ENCODE measurements at regions not wholly inside any gene's neighbourhood (a gene's known extent, or its start where the extent isn't known, plus 50 kb on each side); places are given as distances from the start of the nearest gene placed in this dataset.

DNA sequence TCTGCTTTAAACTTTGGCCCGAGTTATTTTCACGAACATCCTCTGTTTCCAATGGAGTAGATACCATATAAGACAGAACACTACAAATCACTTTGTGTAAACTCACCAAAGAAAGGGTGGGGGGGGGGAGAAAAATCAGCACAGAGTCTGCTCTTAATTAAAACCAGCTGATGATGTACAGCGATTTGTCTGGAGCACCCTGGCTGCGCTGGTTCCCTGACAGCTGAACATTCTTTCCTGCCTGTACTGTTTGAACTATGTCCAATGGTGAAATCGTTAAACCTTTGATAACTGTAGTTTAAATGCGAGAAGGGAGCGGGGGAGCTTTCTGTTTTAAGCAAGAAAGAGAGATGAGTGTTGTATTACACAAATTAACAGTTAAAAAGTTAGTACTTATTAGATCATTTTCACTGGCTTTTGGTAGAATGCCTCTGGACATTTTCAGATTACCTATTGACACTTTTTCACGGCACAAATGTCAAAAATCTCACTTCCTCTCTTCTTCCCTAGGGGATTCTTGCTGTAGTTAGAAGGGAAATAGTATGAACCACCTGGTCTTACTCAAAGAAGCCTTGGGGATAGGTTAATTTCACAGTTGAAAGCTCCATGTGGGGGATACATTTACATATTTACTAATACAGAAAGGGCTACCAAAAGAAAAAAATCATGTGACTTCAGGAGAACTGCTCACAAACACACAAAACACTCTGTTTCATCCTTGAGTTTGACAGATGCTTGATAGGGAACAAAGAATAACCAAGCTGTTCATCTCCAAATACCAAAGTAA lies 140.2 kb upstream of the RUNX1 start:
- TF ChIP-seq, protein P1, sequence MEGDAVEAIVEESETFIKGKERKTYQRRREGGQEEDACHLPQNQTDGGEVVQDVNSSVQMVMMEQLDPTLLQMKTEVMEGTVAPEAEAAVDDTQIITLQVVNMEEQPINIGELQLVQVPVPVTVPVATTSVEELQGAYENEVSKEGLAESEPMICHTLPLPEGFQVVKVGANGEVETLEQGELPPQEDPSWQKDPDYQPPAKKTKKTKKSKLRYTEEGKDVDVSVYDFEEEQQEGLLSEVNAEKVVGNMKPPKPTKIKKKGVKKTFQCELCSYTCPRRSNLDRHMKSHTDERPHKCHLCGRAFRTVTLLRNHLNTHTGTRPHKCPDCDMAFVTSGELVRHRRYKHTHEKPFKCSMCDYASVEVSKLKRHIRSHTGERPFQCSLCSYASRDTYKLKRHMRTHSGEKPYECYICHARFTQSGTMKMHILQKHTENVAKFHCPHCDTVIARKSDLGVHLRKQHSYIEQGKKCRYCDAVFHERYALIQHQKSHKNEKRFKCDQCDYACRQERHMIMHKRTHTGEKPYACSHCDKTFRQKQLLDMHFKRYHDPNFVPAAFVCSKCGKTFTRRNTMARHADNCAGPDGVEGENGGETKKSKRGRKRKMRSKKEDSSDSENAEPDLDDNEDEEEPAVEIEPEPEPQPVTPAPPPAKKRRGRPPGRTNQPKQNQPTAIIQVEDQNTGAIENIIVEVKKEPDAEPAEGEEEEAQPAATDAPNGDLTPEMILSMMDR (IDR thresholded peaks at IDR 0.05) = no peak

GRCh38 chr21:35179990-35180540 lies 131.0 kb upstream of the RUNX1 start:
- TF ChIP-seq, protein P1 (IDR thresholded peaks at IDR 0.05) = no peak

- TF ChIP-seq, protein P1 (IDR thresholded peaks at IDR 0.05) = no peak
Measured at GRCh38 chr21:35178827-35179226, 129.7 kb upstream of the RUNX1 start.

- TF ChIP-seq, protein P1 (IDR thresholded peaks at IDR 0.05) = no peak
Measured at GRCh38 chr21:35178098-35178497, 129.0 kb upstream of the RUNX1 start.

GRCh38 chr21:35172231-35172630 lies 123.1 kb upstream of the RUNX1 start:
- TF ChIP-seq, protein P1 (IDR thresholded peaks at IDR 0.05) = no peak

- TF ChIP-seq, protein P1 (IDR thresholded peaks at IDR 0.05) = no peak
Measured at GRCh38 chr21:35171385-35171784, 122.3 kb upstream of the RUNX1 start.

DNA sequence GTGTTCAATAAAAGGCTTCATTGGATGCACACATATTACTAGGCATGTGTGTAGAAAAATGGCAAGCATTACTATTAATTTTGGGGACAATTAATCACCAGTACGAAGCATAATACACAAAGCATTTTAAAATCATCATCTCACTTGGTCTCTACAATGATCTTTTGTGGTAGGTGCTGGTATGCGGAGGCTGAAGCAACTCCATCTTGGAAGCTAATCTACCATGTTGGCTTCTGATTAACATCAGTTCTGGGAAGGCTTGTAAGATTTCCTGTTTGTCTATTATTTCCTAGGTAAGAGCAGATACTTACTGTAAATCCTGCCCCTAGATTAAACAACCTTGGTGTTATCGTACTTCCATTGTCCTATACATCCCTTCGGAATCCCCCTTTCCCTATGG lies 121.7 kb upstream of the RUNX1 start:
- TF ChIP-seq, protein P1 (IDR thresholded peaks at IDR 0.05) = no peak
